H9 (cell line): ENCODE measurements at regions not wholly inside any gene's neighbourhood (a gene's known extent, or its start where the extent isn't known, plus 50 kb on each side); places are given as distances from the start of the nearest gene placed in this dataset.
"Not testable (repeated sequence)": the region's sequence is repeated elsewhere in the genome, so short reads cannot be mapped to it uniquely, and the experiment has no call there.

Source experiments
- DNase-seq: peaks from one replicate; pipeline ENCODE4 v3.0.0-alpha.2; 2017
- H2AFZ ChIP-seq: one replicate; pipeline ENCODE4 v1.6.1; 2013; ENCODE audit warnings: mild to moderate bottlenecking, low read length, control low read depth, moderate library complexity
- H2AK5ac ChIP-seq: 2 replicates; pipeline ENCODE4 v1.6.1; 2013; ENCODE audit warnings: low read length, control low read depth, mixed read lengths; ENCODE audit not compliant: insufficient read length
- H2BK120ac ChIP-seq: one replicate; pipeline ENCODE4 v1.6.1; 2013; ENCODE audit warnings: low read depth, mild to moderate bottlenecking, low read length, control low read depth, inconsistent platforms; ENCODE audit not compliant: poor library complexity, severe bottlenecking
- H2BK12ac ChIP-seq: 2 replicates; pipeline ENCODE4 v1.6.1; 2013; ENCODE audit warnings: low read length, control low read depth, mixed read lengths, low read depth; ENCODE audit not compliant: insufficient read length
- H2BK15ac ChIP-seq: 2 replicates; pipeline ENCODE4 v1.6.1; 2013; ENCODE audit warnings: low read depth, low read length, control low read depth
- H2BK20ac ChIP-seq: one replicate; pipeline ENCODE4 v1.6.1; 2013; ENCODE audit warnings: low read depth, mild to moderate bottlenecking, low read length, control low read depth, inconsistent platforms; ENCODE audit not compliant: poor library complexity, severe bottlenecking
- H2BK5ac ChIP-seq: 2 replicates; pipeline ENCODE4 v1.6.1; 2013; ENCODE audit warnings: low read length, control low read depth, mixed read lengths; ENCODE audit not compliant: insufficient read length
- H3K14ac ChIP-seq: 2 replicates; pipeline ENCODE4 v1.6.1; 2013; ENCODE audit warnings: low read length, control low read depth; ENCODE audit not compliant: insufficient read depth
- H3K18ac ChIP-seq: 2 replicates; pipeline ENCODE4 v1.6.1; 2013; ENCODE audit warnings: low read depth, mild to moderate bottlenecking, mixed read lengths, low read length, control low read depth; ENCODE audit not compliant: insufficient read length
- H3K23ac ChIP-seq: 2 replicates; pipeline ENCODE4 v1.6.1; 2013; ENCODE audit warnings: low read length, control low read depth, mixed read lengths, low read depth; ENCODE audit not compliant: insufficient read length
- H3K23me2 ChIP-seq: 2 replicates; pipeline ENCODE4 v1.6.1; 2013; ENCODE audit warnings: low read depth, mild to moderate bottlenecking, mixed read lengths, low read length, control low read depth; ENCODE audit not compliant: insufficient read length, poor library complexity, severe bottlenecking
- H3K27ac ChIP-seq: 2 replicates; pipeline ENCODE4 v1.5.1; 2013; ENCODE audit warnings: low read length, control low read depth, mixed read lengths, low read depth; ENCODE audit not compliant: insufficient read length
- H3K27me3 ChIP-seq: 2 replicates; pipeline ENCODE4 v1.6.1; 2013; ENCODE audit warnings: low read length, control low read depth, inconsistent platforms; ENCODE audit not compliant: insufficient read depth
- H3K4ac ChIP-seq: 2 replicates; pipeline ENCODE4 v1.6.1; 2013; ENCODE audit warnings: low read depth, mild to moderate bottlenecking, control low read depth, inconsistent platforms, low read length, moderate library complexity
- H3K4me1 ChIP-seq: 2 replicates; pipeline ENCODE4 v1.6.1; 2013; ENCODE audit warnings: low read length, control low read depth, inconsistent platforms; ENCODE audit not compliant: insufficient read depth
- H3K4me2 ChIP-seq: 2 replicates; pipeline ENCODE4 v1.6.1; 2013; ENCODE audit warnings: low read length, control low read depth, mixed read lengths; ENCODE audit not compliant: insufficient read length, insufficient read depth
- H3K56ac ChIP-seq: 2 replicates; pipeline ENCODE4 v1.6.1; 2013; ENCODE audit warnings: low read depth, mild to moderate bottlenecking, mixed read lengths, low read length, control low read depth; ENCODE audit not compliant: insufficient read length
- H3K79me1 ChIP-seq: 2 replicates; pipeline ENCODE4 v1.6.1; 2013; ENCODE audit warnings: low read depth, mild to moderate bottlenecking, moderate library complexity, low read length, control low read depth, inconsistent platforms; ENCODE audit not compliant: insufficient read depth, poor library complexity, severe bottlenecking
- H3K79me2 ChIP-seq: 2 replicates; pipeline ENCODE4 v1.6.1; 2013; ENCODE audit warnings: low read length, control low read depth, inconsistent platforms; ENCODE audit not compliant: insufficient read depth
- H3K9ac ChIP-seq: 2 replicates; pipeline ENCODE4 v1.6.1; 2013; ENCODE audit warnings: low read length, control low read depth, mixed read lengths; ENCODE audit not compliant: insufficient read length; ENCODE audit errors: extremely low read depth
- H3K9me3 ChIP-seq: one replicate; pipeline ENCODE4 v1.6.1; 2013; ENCODE audit warnings: low read depth, low read length, inconsistent platforms; ENCODE audit not compliant: control insufficient read depth
- H3T11ph ChIP-seq: one replicate; pipeline ENCODE4 v1.6.1; 2013; ENCODE audit warnings: mild to moderate bottlenecking, low read length, control low read depth, inconsistent platforms
- H4K20me1 ChIP-seq: one replicate; pipeline ENCODE4 v1.6.1; 2013; ENCODE audit not compliant: control insufficient read depth, insufficient read length, insufficient read depth
- H4K5ac ChIP-seq: 2 replicates; pipeline ENCODE4 v1.6.1; 2013; ENCODE audit warnings: low read depth, mild to moderate bottlenecking, mixed read lengths, low read length, control low read depth; ENCODE audit not compliant: insufficient read length
- H4K8ac ChIP-seq: replicated peaks from 2 replicates; pipeline ENCODE4 v1.6.1; 2013; ENCODE audit warnings: low read length, control low read depth, mixed read lengths, low read depth; ENCODE audit not compliant: insufficient read length
- H4K91ac ChIP-seq: 2 replicates; pipeline ENCODE4 v1.6.1; 2013; ENCODE audit warnings: low read depth, mild to moderate bottlenecking, moderate library complexity, mixed read lengths, low read length, control low read depth; ENCODE audit not compliant: insufficient read length
- H3K27ac Mint-ChIP-seq, 3 experiments: 2 replicates in 2 of 3; 3 replicates in 1 of 3; pipeline ENCODE4 v1.8.0; 2020 to 2021; ENCODE audit warnings: mixed read lengths in 3 of 3, mild to moderate bottlenecking in 1 of 3, moderate library complexity in 1 of 3
- H3K27me3 Mint-ChIP-seq: 2 replicates; pipeline ENCODE4 v1.8.0; 2021; ENCODE audit warnings: low read depth, mild to moderate bottlenecking, moderate library complexity, mixed read lengths
- H3K36me3 Mint-ChIP-seq, 3 experiments: 2 replicates in 2 of 3; 3 replicates in 1 of 3; pipeline ENCODE4 v1.8.0; 2020 to 2021; ENCODE audit warnings: low read depth in 3 of 3, mixed read lengths in 3 of 3; ENCODE audit not compliant: insufficient read depth in 1 of 3
- H3K4me1 Mint-ChIP-seq, 2 experiments: 2 replicates each; pipeline ENCODE4 v1.8.0; 2020; ENCODE audit warnings: mixed read lengths in 2 of 2
- H3K4me3 Mint-ChIP-seq, 2 experiments: 2 replicates in 1 of 2; 3 replicates in 1 of 2; pipeline ENCODE4 v1.8.0; 2020 to 2021; ENCODE audit warnings: mild to moderate bottlenecking in 2 of 2, mixed read lengths in 2 of 2, moderate library complexity in 1 of 2
- H3K9me3 Mint-ChIP-seq, 2 experiments: 2 replicates in 1 of 2; 3 replicates in 1 of 2; pipeline ENCODE4 v1.8.0; 2020; ENCODE audit warnings: mild to moderate bottlenecking in 2 of 2, mixed read lengths in 2 of 2, moderate library complexity in 1 of 2
- WGBS: extraction: QIAGEN DNeasy Blood & Tissue Kit; methylation state at CpG from one replicate; pipeline ENCODE4 v1.1.7; 2013; ENCODE audit warnings: missing lambda C conversion rate, low lambda C conversion rate, mixed read lengths; ENCODE audit not compliant: insufficient read length; ENCODE audit errors: extremely low coverage; 5-methylcytosine and 5-hydroxymethylcytosine counted together
- TF ChIP-seq, protein P1 (sequence below): fragments of 200-600 bp; sonication (generic); conservative IDR thresholded peaks from 3 replicates; pipeline ENCODE4 v1.8.0; 2021; ENCODE audit warnings: antibody characterized with exemption, mild to moderate bottlenecking

- H2BK12ac ChIP-seq: no peak overlapping the region
- H3K23me2 ChIP-seq: no peaks in the 10 kb centered on the region
- H4K91ac ChIP-seq: no peak overlapping the region
- H2BK120ac ChIP-seq: no peak overlapping the region
- Mint-ChIP-seq H3K27ac (no peak overlapping the region), H3K27me3 (peaks cover 4% of the 10 kb centered on the region; the same call in 1 of the 2 replicates), H3K9me3 (peaks cover 5 to 7% of the 10 kb centered on the region in 2 experiments), H3K4me1 (peaks cover 0 to 5% of the 10 kb centered on the region in 2 experiments; a peak in 3 of 4 replicates), H3K36me3 (no peaks in the 10 kb centered on the region; a peak in 1 of 7 replicates), H3K4me3 (no peak overlapping the region)
- TF ChIP-seq, protein P1, sequence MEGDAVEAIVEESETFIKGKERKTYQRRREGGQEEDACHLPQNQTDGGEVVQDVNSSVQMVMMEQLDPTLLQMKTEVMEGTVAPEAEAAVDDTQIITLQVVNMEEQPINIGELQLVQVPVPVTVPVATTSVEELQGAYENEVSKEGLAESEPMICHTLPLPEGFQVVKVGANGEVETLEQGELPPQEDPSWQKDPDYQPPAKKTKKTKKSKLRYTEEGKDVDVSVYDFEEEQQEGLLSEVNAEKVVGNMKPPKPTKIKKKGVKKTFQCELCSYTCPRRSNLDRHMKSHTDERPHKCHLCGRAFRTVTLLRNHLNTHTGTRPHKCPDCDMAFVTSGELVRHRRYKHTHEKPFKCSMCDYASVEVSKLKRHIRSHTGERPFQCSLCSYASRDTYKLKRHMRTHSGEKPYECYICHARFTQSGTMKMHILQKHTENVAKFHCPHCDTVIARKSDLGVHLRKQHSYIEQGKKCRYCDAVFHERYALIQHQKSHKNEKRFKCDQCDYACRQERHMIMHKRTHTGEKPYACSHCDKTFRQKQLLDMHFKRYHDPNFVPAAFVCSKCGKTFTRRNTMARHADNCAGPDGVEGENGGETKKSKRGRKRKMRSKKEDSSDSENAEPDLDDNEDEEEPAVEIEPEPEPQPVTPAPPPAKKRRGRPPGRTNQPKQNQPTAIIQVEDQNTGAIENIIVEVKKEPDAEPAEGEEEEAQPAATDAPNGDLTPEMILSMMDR: no peak
- H4K5ac ChIP-seq: no peak overlapping the region
- no peak overlapping the region for H2AK5ac ChIP-seq
- H3T11ph ChIP-seq: no peak overlapping the region
- H3K23ac ChIP-seq: no peak overlapping the region
- no peaks in the 10 kb centered on the region for H3K79me2 ChIP-seq
- no peak overlapping the region for H3K18ac ChIP-seq
- no peaks in the 10 kb centered on the region for H3K9me3 ChIP-seq
- H2BK15ac ChIP-seq: no peak overlapping the region
- no CpG with 5 or more reads among the region's 1 CpG for WGBS
- H3K79me1 ChIP-seq: no peaks in the 10 kb centered on the region
- H3K27ac ChIP-seq: no peak overlapping the region
- DNase-seq: no peak
- no peak overlapping the region for H3K4me2 ChIP-seq
- no peak overlapping the region for H3K56ac ChIP-seq
- no peak overlapping the region for H3K9ac ChIP-seq
- H4K20me1 ChIP-seq: no peaks in the 10 kb centered on the region
- no peaks in the 10 kb centered on the region for H3K27me3 ChIP-seq
- no peak overlapping the region for H2AFZ ChIP-seq
- H2BK5ac ChIP-seq: no peak overlapping the region
- no peak overlapping the region for H3K4ac ChIP-seq
- H3K14ac ChIP-seq: no peak overlapping the region
- no peaks in the 10 kb centered on the region for H3K4me1 ChIP-seq
- no peak overlapping the region for H4K8ac ChIP-seq
- no peak overlapping the region for H2BK20ac ChIP-seq
Measured at GRCh38 chr12:25395227-25395626, 144.5 kb upstream of the KRAS start.

DNA sequence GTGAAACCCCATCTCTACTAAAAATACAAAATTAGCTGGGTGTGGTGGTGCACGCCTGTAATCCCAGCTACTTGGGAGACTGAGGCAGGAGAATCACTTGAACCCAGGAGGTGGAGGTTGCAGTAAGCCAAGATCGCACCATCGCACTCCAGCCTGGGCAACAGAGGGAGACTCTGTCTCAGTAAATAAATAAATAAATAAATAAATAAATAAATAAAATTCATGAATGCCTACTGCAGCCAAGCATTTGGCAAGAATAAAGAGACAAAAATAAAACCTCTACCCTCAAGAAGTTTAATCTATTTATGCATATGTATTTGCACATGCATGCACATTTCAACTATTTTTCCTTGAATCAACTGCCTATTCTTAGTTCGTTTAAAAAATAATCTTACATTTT, 144.0 kb upstream of the KRAS start:
- not testable (repeated sequence) for H2BK12ac ChIP-seq, H3K9me3 ChIP-seq, H3K9me3 Mint-ChIP-seq, H2BK20ac ChIP-seq, H3K23ac ChIP-seq, H2AK5ac ChIP-seq, H2BK15ac ChIP-seq, H4K5ac ChIP-seq, H4K8ac ChIP-seq, H4K91ac ChIP-seq, H3K23me2 ChIP-seq, H3K4ac ChIP-seq, H3K27ac ChIP-seq, H3K4me3 Mint-ChIP-seq, DNase-seq, H3K14ac ChIP-seq, H3T11ph ChIP-seq, H3K56ac ChIP-seq, H2BK120ac ChIP-seq, H3K4me1 Mint-ChIP-seq, H2BK5ac ChIP-seq, H2AFZ ChIP-seq, H3K18ac ChIP-seq, H3K4me2 ChIP-seq, H3K27me3 ChIP-seq, H3K79me2 ChIP-seq, H4K20me1 ChIP-seq, H3K27me3 Mint-ChIP-seq, H3K9ac ChIP-seq, H3K79me1 ChIP-seq, H3K27ac Mint-ChIP-seq, H3K4me1 ChIP-seq, H3K36me3 Mint-ChIP-seq
- WGBS: no CpG with 5 or more reads among the region's 4 CpGs
